CD4-positive, alpha-beta T cell treated with Interleukin-15 for 4 hours (primary cell): ENCODE measurements at regions not wholly inside any gene's neighbourhood (a gene's known extent, or its start where the extent isn't known, plus 50 kb on each side); places are given as distances from the start of the nearest gene placed in this dataset.

Experiments used
- DNase-seq: peaks from one replicate; pipeline ENCODE4 v3.0.0-alpha.2; 2020; ENCODE audit warnings: low spot score

GRCh38 chr9:108645520-108645919, 210.3 kb downstream of the ACTL7B start:
- DNase-seq: no peak

DNA sequence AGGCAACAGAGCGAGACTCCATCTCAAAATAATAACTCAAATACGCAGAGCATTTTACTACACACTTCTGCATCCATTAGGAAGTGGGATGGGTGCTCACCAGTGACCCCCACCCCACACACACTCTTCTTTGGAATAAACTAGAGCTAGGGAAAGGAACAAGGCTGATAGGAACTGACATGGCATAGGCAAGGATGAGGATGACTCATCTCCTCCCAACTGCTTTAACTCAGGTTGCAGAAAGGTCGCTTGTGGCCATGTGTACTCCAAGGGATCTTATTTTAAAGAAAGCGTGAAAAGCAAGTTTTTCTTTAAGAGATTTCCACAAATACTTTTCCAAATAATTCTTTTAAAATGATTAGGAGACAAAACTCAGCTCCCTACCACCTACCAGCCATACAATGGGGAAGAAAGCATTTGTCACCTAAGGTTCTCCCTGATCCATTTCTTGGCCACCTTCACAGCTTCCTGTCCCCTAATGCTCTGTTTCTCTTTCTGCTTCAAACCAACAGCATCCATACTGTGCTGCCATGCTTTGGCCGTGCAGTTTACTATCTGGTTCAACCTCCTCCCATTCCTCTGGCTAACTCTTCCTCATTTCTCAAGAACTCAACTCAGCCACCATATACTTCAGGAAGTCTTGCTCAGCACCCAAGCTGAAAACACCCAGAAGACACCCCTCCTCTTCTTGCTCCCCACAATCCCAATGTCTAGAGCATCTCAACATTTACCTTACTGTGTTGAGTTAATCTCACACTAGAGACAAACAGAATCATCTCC, 211.9 kb downstream of the ACTL7B start:
- no peak for DNase-seq

GRCh38 chr9:108642871-108643270, 212.9 kb downstream of the ACTL7B start:
- DNase-seq: no peak

- no peak for DNase-seq
Observed at GRCh38 chr9:108640230-108640629, 215.6 kb downstream of the ACTL7B start.

DNA sequence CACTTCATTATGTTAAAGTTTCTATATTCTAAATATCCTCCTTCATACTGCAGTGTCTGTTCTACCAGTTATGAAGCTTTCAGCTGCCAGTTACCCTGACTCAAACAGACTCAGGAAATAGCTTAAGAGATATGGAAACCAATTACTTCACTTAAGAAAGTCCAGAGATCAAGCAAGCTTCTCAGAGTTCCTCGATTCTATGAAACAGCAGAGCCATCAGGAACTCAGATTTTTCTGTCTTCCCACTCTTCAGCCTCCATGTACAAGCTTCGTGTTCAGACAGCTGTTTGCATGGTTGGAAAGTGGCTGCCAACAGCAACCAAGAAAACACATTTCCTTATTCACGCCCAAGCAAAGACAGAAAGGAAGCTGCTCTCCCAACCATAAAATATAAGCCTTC, 216.1 kb downstream of the ACTL7B start:
- DNase-seq: no peak

DNA sequence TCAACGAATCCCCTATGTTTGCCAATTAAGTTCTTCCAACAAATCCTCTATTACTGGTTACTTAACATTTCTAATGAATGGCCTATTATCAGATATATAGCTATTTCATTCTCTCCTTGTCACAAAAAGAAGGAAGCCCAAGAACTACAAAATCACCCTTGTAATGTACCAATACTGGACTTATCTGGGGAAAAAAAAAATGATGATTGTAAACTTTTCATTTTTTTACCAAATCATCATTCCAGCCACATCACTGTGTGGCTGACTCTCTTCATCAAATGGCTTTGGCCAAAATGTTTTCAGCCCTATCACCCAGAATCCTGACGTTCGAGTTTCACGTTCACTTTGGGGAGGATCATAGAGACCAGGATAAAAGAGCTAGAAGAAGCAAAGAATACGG, 216.7 kb downstream of the ACTL7B start:
- DNase-seq: no peak

GRCh38 chr9:108637340-108637739, 218.4 kb downstream of the ACTL7B start:
- no peak for DNase-seq

- no peak for DNase-seq
Observed at GRCh38 chr9:108636013-108636412, 219.8 kb downstream of the ACTL7B start.

GRCh38 chr9:108634672-108635462, 220.9 kb downstream of the ACTL7B start:
- no peak for DNase-seq

DNA sequence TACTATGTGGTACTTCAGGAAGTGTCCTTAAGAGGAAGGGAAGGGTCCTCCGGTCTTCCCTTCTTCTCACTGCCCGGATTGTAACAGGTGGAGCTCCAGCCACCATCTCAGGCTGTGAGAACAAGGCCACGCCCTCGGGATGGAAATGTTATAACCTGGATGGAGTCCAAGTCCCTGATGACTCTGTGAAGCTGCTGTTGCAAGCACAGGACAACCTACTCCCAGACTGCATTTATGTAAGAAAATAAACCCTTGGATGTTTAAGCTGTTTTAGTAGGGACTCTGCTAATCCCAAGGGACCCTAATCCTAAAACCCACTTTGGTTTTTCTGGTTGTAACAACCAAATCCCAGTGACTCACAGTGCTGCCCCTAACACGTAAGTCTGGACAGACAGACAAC, 221.6 kb downstream of the ACTL7B start:
- no peak for DNase-seq

DNA sequence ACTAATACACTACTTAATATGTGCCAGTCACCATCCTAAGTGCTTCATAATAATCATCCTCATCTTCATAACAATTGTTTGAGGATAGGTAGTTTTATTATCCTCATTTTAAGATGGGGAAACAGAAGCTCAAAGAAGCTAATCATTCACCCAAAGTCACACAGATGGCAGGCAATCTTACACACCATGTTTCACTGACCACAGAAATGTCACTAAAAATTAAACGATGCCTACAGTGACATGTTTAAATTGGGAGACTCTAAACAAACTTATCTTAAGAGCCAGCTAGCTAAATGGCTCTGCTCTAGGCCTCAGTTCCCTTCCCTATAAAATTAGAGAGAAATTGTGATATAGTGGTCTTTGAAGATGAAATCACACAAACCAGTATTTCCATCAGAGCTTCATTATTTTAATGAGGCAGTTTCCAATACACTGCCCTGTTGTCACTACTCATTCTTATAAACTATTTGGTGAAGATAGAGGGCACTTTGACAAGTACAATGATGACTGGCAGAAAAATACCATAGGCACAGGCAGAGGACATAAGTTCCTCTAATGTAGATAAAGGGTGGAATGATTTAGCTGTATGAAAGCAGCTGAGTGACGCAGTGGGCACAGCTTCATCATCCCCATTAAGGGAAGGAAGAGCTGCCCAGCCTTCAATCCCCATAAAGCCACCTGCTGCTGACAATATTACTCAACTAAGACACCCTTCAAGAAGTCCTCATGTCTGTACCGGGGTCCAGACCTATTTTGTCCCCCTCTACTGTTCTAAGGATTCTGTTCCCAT, 224.1 kb downstream of the ACTL7B start:
- no peak for DNase-seq

DNA sequence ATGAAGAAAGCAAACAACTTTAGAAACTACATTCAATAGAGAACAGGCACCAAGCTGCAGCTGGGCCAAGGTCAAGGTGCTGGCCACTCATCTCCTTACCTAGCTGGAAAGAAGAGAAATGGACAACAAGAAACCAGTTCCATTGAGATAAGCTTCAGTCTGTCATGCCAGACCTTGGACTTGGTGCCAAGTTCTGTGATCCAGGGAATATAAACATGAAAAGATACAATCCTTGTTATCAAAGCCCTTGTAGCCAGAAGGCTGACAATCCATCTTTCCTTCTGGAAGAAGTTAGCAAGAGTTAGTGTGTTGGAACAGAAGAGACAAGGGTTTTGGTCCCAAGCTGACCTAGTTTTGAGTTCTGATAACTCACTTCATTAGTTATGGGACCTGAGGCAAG, 227.5 kb downstream of the ACTL7B start:
- DNase-seq: no peak

DNA sequence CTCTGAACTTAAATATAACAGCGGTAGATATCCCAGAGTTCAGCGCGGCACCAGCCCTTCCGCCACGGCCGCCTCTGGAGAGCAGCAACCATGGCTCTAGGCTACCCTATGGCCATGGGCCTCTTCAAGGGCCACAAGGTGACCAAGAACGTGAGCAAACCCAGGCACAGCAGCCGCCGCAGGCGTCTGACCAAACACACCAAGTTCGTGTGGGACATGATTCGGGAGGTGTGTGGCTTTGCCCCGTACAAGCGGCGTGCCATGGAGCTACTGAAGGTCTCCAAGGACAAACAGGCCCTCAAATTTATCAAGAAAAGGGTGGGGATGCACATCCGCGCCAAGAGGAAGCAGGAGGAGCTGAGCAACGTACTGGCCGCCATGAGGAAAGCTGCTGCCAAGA, 229.0 kb downstream of the ACTL7B start:
- no peak for DNase-seq

GRCh38 chr9:108621991-108622855, 233.6 kb downstream of the ACTL7B start:
- DNase-seq: no peak

- DNase-seq: no peak
Observed at GRCh38 chr9:108620767-108621166, 235.0 kb downstream of the ACTL7B start.

DNA sequence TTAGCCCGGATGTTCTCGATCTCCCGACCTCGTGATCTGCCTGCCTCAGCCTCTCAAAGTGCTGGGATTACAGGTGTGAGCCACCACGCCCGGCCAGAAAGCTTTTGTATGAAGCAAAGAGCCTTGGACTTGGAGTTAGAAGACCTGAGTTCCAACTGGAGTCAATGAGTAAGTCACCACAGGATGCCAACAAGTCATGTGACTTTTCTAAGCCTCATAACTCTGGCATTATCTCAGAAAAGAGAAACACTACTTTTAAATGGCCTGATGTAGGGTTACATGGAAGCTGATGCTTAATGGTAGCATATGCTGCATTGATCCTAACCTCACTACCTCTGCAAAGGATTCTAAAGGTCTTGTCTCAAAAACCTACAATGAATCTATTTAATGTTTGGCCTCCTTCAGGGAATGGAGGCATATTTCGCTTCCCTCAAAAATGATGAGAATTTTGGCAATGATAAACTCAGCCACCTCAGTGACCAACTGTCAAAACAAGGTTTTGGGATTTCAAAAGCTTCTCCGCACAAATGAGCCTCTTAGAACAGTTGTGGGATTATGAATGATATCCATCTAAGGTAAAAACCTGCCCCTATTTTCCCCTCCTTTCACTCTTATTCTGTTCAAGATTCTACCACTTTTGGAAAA, 236.8 kb downstream of the ACTL7B start:
- no peak for DNase-seq

DNA sequence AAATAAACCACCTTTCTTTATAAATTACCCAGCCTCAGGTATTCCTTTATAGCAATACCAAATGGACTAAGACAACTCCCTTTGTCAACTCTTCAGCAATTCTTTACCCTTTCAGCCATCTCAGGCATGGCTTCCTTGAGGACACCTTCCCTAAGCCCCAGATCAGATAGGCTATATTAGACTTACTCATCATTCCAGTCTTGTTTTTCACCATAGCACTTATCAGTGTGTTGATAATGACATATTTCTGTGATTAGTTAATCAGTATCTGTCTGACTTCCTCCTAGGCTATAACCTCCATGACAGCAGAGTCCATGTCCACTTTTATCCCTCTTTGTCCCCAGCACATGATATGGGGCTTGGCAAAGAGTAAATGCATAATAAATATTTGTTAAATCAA, 238.1 kb downstream of the ACTL7B start:
- no peak for DNase-seq

GRCh38 chr9:108615152-108615551, 240.6 kb downstream of the ACTL7B start:
- DNase-seq: no peak

DNA sequence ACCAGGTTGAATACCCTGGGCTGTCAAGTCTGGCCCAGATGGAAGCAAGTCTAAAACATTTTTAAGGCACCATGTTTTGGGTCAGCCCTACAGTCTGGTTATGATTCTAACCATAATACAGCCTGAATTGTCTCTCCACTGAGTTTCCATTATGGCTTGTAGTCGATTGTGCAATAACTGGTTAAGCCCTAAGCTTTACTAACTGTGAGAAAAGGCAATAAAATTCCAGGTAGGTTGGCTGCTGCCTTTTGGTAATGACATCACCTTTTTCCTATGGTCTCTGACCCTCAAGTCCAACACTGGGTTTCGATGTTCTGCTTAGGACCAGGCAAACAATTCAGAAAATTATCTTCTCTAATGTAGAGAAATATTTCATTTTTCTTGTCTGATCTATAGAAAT, 243.3 kb downstream of the ACTL7B start:
- DNase-seq: no peak

DNA sequence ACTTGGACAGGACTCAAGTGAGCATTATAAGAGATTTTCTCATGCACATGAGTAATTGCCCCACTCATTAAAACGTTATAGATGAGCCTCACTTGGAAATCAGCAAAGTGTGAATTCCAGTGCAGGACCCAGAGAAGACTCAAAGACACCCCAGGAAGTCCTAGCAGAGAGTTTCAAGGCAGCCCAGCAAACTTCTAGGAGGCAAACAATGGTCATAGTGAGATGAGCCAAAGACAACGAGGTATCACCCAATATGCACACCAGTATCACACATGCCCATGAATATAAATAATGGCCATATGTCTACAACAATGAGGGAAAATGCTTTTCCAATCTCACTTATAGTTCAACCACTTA, 245.9 kb downstream of the ACTL7B start:
- DNase-seq: no peak

DNA sequence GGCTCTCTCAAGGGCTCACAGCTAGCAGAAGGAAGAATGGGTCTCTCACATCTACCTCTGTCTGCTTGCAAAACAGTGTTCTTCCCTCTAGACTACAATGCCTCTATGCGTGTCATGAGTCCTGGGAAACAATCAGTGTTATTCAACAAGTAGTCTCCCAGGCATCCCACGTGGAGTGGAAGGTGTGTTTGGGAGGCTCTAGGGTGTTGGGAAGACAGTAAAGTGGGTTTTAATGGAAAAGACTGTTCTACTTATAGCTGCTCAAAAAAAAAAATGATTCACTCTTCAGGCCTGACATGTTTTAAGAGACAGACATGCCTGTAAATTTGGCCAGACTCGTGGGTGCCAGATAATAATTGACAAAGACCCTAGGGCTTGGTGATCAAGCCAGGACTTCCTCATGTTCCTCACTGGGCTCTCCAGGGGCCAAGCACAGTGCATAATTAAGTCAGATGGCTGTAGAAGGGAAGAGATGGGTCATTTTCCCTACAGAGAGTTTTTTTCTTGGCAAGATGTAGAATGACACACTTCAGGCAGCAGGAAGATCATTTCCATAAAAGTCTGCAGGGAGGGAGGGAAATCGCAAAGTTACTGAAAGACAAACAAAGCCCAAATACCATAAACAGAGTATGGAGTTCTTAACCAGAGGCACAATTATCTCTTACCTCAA, 246.4 kb downstream of the ACTL7B start:
- no peak for DNase-seq
